SK-N-SH (cell line): ENCODE measurements at regions not wholly inside any gene's neighbourhood (a gene's known extent, or its start where the extent isn't known, plus 50 kb on each side); places are given as distances from the start of the nearest gene placed in this dataset.

Experiments
- CTCF ChIA-PET: fragments of 300-600, 350-600 bp; formaldehyde crosslinking; extraction: SDS; loops from one replicate; lab custom pipeline; 2021; lab: Yijun Ruan, JAX
- POLR2A ChIA-PET: fragments of 350-600 bp; sonication (Branson Sonifier 250); formaldehyde crosslinking; extraction: SDS; loops from one replicate; lab custom pipeline; 2020; ENCODE audit warnings: antibody characterized with exemption, inconsistent platforms; lab: Yijun Ruan, JAX
- DNase-seq: peaks from one replicate; pipeline ENCODE4 v3.0.0; 2012
- H2AFZ ChIP-seq: fragments of 200-600 bp; sonication (generic); 2 replicates; pipeline ENCODE4 v1.8.1; 2016; ENCODE audit warnings: antibody characterized with exemption, mild to moderate bottlenecking, low read depth
- H3F3A ChIP-seq: fragments of 200-600 bp; sonication (generic); replicated peaks from 2 replicates; pipeline ENCODE3; 2016; ENCODE audit warnings: antibody characterized with exemption, mild to moderate bottlenecking; ENCODE audit not compliant: insufficient read depth
- H3K27ac ChIP-seq, 2 experiments: fragments of 200-500 bp in 1 of 2; fragments of 200-600 bp in 1 of 2; sonication (Bioruptor generic) in 1 of 2; sonication (generic), shearing (Covaris generic) in 1 of 2; 2 replicates each; pipeline versions ENCODE4 v1.5.1 to v1.6.1; 2014 to 2016; ENCODE audit warnings: low read depth in 2 of 2, inconsistent platforms in 1 of 2, low read length in 1 of 2, mild to moderate bottlenecking in 1 of 2, mixed read lengths in 1 of 2
- H3K27me3 ChIP-seq: fragments of 200-600 bp; sonication (generic), shearing (Covaris generic); 2 replicates; pipeline ENCODE4 v1.6.1; 2016; ENCODE audit warnings: mixed run types; ENCODE audit not compliant: insufficient read depth
- H3K36me3 ChIP-seq, 2 experiments: fragments of 200-500 bp in 1 of 2; fragments of 200-600 bp in 1 of 2; sonication (Bioruptor generic) in 1 of 2; sonication (generic) in 1 of 2; replicated peaks in 1 of 2; 2 replicates each; pipeline versions ENCODE3 to v1.5.1; 2014 to 2016; ENCODE audit warnings: low read length in 1 of 2, mild to moderate bottlenecking in 1 of 2; ENCODE audit not compliant: insufficient read depth in 2 of 2, control insufficient read depth in 1 of 2
- H3K4me1 ChIP-seq, 2 experiments: fragments of 200-500 bp in 1 of 2; fragments of 200-600 bp in 1 of 2; sonication (Bioruptor generic) in 1 of 2; sonication (generic), shearing (Covaris generic) in 1 of 2; 2 replicates each; pipeline versions ENCODE4 v1.5.1 to v1.6.1; 2014 to 2016; ENCODE audit warnings: low read depth in 1 of 2, low read length in 1 of 2, mixed run types in 1 of 2; ENCODE audit not compliant: insufficient read depth in 2 of 2, control insufficient read depth in 1 of 2
- H3K4me2 ChIP-seq: fragments of 200-600 bp; sonication (generic), shearing (Covaris generic); 2 replicates; pipeline ENCODE4 v1.6.1; 2017; ENCODE audit warnings: mixed run types
- H3K4me3 ChIP-seq, 2 experiments: fragments of 200-500 bp in 1 of 2; fragments of 200-600 bp in 1 of 2; sonication (Bioruptor generic) in 1 of 2; sonication (generic), shearing (Covaris generic) in 1 of 2; 2 replicates each; pipeline versions ENCODE4 v1.5.1 to v1.8.1; 2014 to 2016; ENCODE audit warnings: low read depth in 2 of 2, inconsistent platforms in 1 of 2, low read length in 1 of 2, mild to moderate bottlenecking in 1 of 2, mixed read lengths in 1 of 2, moderate library complexity in 1 of 2
- H3K79me2 ChIP-seq: fragments of 200-600 bp; sonication (generic); 2 replicates; pipeline ENCODE4 v1.8.1; 2017; ENCODE audit warnings: mild to moderate bottlenecking; ENCODE audit not compliant: insufficient read depth
- H3K9ac ChIP-seq: fragments of 200-600 bp; sonication (generic); 2 replicates; pipeline ENCODE4 v1.6.1; 2017; ENCODE audit warnings: mixed run types
- H3K9me2 ChIP-seq: fragments of 200-600 bp; sonication (generic); 2 replicates; pipeline ENCODE4 v1.6.1; 2017; ENCODE audit warnings: mixed run types
- H3K9me3 ChIP-seq: fragments of 200-600 bp; sonication (generic); 2 replicates; pipeline ENCODE4 v1.6.1; 2017; ENCODE audit warnings: mixed run types, mild to moderate bottlenecking, moderate library complexity
- H4K20me1 ChIP-seq: fragments of 200-600 bp; sonication (generic); 2 replicates; pipeline ENCODE4 v1.6.1; 2017; ENCODE audit warnings: mild to moderate bottlenecking, mixed run types; ENCODE audit not compliant: insufficient read depth
- CHD2 ChIP-seq: fragments of 150-350 bp; IDR thresholded peaks from 2 replicates; pipeline ENCODE4 v1.6.1; 2018; ENCODE audit warnings: low read length; ENCODE audit not compliant: partially characterized antibody
- EP300 ChIP-seq, 2 experiments: IDR thresholded peaks; 2 replicates each; pipeline versions ENCODE4 v1.4.0 to v1.6.1; 2012; ENCODE audit warnings: borderline replicate concordance in 1 of 2, low read depth in 1 of 2, low read length in 1 of 2
- FOSL2 ChIP-seq: IDR thresholded peaks from 2 replicates; pipeline ENCODE4 v1.4.0; 2012; ENCODE audit warnings: low read depth, mild to moderate bottlenecking, moderate library complexity, borderline replicate concordance
- FOXJ3 ChIP-seq: sonication (generic); formaldehyde crosslinking; IDR thresholded peaks from 2 replicates; pipeline ENCODE4 v1.5.1; 2020; ENCODE audit warnings: mild to moderate bottlenecking, missing genetic modification reagents
- IRF3 ChIP-seq: fragments of 150-350 bp; IDR thresholded peaks from 2 replicates; pipeline ENCODE4 v1.6.1; 2016; ENCODE audit warnings: mild to moderate bottlenecking, low read depth, low read length
- NRF1 ChIP-seq: IDR thresholded peaks from 2 replicates; pipeline ENCODE4 v1.6.1; 2012; ENCODE audit warnings: low read depth, mild to moderate bottlenecking, low read length
- REST ChIP-seq: IDR thresholded peaks from 2 replicates; pipeline ENCODE4 v1.6.1; 2012; ENCODE audit warnings: mild to moderate bottlenecking, low read depth, low read length, moderate library complexity
- SMC3 ChIP-seq: IDR thresholded peaks from 2 replicates; pipeline ENCODE4 v1.6.1; 2012; ENCODE audit warnings: low read depth, low read length, improper control_type of control experiment
- WGBS: methylation state at CpG from one replicate; pipeline ENCODE4 v1.1.6; 2017; ENCODE audit warnings: low lambda C conversion rate; 5-methylcytosine and 5-hydroxymethylcytosine counted together
- TF ChIP-seq, protein P1 (sequence below): IDR thresholded peaks from 2 replicates; pipeline ENCODE4 v1.4.0; 2012; ENCODE audit warnings: low read depth, borderline replicate concordance

GRCh38 chr1:14137411-14138134, 437.6 kb downstream of the PRDM2 start:
- Histone ChIP-seq H2AFZ (no peak overlapping the region), H3K27ac (no peak overlapping the region), H3K4me3 (no peak overlapping the region), H3K4me2 (no peak overlapping the region), H3K79me2 (no peaks in the 10 kb centered on the region), H3K4me1 (no peaks in the 10 kb centered on the region), H3K9me3 (no peaks in the 10 kb centered on the region), H3K36me3 (no peaks in the 10 kb centered on the region), H3K9me2 (no peaks in the 10 kb centered on the region), H3K9ac (no peak overlapping the region), H4K20me1 (no peaks in the 10 kb centered on the region), H3K27me3 (no peaks in the 10 kb centered on the region), H3F3A (no peaks in the 10 kb centered on the region)
- POLR2A ChIA-PET: no interaction called here
- TF ChIP-seq SMC3: no peak
- TF ChIP-seq NRF1: no peak
- TF ChIP-seq FOSL2: no peak
- TF ChIP-seq CHD2: no peak
- no peak for TF ChIP-seq FOXJ3 (CRISPR knock-in tag)
- TF ChIP-seq, protein P1, sequence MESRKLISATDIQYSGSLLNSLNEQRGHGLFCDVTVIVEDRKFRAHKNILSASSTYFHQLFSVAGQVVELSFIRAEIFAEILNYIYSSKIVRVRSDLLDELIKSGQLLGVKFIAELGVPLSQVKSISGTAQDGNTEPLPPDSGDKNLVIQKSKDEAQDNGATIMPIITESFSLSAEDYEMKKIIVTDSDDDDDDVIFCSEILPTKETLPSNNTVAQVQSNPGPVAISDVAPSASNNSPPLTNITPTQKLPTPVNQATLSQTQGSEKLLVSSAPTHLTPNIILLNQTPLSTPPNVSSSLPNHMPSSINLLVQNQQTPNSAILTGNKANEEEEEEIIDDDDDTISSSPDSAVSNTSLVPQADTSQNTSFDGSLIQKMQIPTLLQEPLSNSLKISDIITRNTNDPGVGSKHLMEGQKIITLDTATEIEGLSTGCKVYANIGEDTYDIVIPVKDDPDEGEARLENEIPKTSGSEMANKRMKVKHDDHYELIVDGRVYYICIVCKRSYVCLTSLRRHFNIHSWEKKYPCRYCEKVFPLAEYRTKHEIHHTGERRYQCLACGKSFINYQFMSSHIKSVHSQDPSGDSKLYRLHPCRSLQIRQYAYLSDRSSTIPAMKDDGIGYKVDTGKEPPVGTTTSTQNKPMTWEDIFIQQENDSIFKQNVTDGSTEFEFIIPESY: no peak
- TF ChIP-seq EP300 (IDR thresholded peaks at IDR 0.05; ENCODE audit: borderline replicate concordance in 1 of 2, low read depth in 1 of 2, low read length in 1 of 2): no peak
- no peak for TF ChIP-seq REST
- TF ChIP-seq IRF3: no peak
- 17% methylated on average over 6 of the region's 6 CpGs for WGBS
- DNase-seq: no peak
- CTCF ChIA-PET: no interaction called here
